GM21381 (cell line): ENCODE measurements at regions not wholly inside any gene's neighbourhood (a gene's known extent, or its start where the extent isn't known, plus 50 kb on each side); places are given as distances from the start of the nearest gene placed in this dataset.
"Not testable (repeated sequence)": the region's sequence is repeated elsewhere in the genome, so short reads cannot be mapped to it uniquely, and the experiment has no call there.

ENCODE experiments used
- ATAC-seq: cut with Tn5 transposase; IDR thresholded peaks from one replicate; pipeline ENCODE4 v1.9.1; 2021; ENCODE audit warnings: mild to moderate bottlenecking, moderate library complexity; ENCODE audit not compliant: unreplicated experiment

- ATAC-seq: no peak
Observed at GRCh38 chr2:207321514-207321913, 155.8 kb upstream of the KLF7 start.

- no peak for ATAC-seq
Observed at GRCh38 chr2:207324001-207324400, 158.3 kb upstream of the KLF7 start.

- ATAC-seq: peak; percentile 22
Observed at GRCh38 chr2:207327513-207327912, 161.8 kb upstream of the KLF7 start.

GRCh38 chr2:207328944-207329386 is 163.2 kb upstream of the KLF7 start:
- ATAC-seq: peak; percentile 38

- ATAC-seq: peak; percentile 47
Observed at GRCh38 chr2:207330912-207331311, 165.2 kb upstream of the KLF7 start.

GRCh38 chr2:207331674-207332073 is 165.9 kb upstream of the KLF7 start:
- ATAC-seq: no peak

- peak; percentile 21 for ATAC-seq
Observed at GRCh38 chr2:207332480-207333212, 166.9 kb upstream of the KLF7 start.

- no peak for ATAC-seq
Observed at GRCh38 chr2:207333599-207334300, 168.0 kb upstream of the KLF7 start.

- ATAC-seq: peak; percentile 4
Observed at GRCh38 chr2:207334301-207334623, 168.5 kb upstream of the KLF7 start.

GRCh38 chr2:207334624-207335371 is 169.1 kb upstream of the KLF7 start:
- peak; percentile 33 for ATAC-seq

- ATAC-seq: peak; percentile 28
Observed at GRCh38 chr2:207337234-207338219, 171.8 kb upstream of the KLF7 start.

- ATAC-seq: no peak
Observed at GRCh38 chr2:207338220-207338607, 172.5 kb upstream of the KLF7 start.

GRCh38 chr2:207338610-207339009 is 172.9 kb upstream of the KLF7 start:
- no peak for ATAC-seq

GRCh38 chr2:207341112-207341750 is 175.5 kb upstream of the KLF7 start:
- ATAC-seq: no peak

- no peak for ATAC-seq
Observed at GRCh38 chr2:207341804-207342203, 176.1 kb upstream of the KLF7 start.

- not testable (repeated sequence) for ATAC-seq
Observed at GRCh38 chr2:207344596-207345394, 179.0 kb upstream of the KLF7 start.

- no peak for ATAC-seq
Observed at GRCh38 chr2:207351171-207351570, 178.6 kb upstream of the CREB1 start.

GRCh38 chr2:207352978-207353671 is 176.6 kb upstream of the CREB1 start:
- ATAC-seq: peak; percentile 83

GRCh38 chr2:207353836-207354235 is 175.9 kb upstream of the CREB1 start:
- ATAC-seq: no peak
